ENCODE measurements at regions not wholly inside any gene's neighbourhood (a gene's known extent, or its start where the extent isn't known, plus 50 kb on each side); places are given as distances from the start of the nearest gene placed in this dataset.

DNA sequence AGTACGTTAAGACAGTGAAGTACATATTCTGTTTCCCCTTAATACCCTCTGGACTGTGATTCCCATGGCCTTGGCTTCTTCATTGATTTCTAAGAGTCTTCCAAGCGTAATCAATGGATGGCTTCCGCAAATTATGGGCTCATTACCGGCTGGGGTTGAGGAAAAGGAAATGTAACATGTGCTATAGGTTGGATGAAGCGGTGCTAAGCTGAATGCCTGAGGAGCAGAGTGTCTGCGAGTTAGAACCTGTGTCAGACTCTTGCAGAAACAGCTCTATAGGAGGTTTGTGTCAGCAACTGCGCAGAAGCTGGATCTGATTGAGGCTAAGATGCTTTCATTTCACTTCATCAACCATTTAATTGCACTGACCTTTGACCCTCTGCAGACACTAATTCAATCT, 114.3 kb upstream of the CDH18 start:
- peak; percentile 9 for DNase-seq

DNA sequence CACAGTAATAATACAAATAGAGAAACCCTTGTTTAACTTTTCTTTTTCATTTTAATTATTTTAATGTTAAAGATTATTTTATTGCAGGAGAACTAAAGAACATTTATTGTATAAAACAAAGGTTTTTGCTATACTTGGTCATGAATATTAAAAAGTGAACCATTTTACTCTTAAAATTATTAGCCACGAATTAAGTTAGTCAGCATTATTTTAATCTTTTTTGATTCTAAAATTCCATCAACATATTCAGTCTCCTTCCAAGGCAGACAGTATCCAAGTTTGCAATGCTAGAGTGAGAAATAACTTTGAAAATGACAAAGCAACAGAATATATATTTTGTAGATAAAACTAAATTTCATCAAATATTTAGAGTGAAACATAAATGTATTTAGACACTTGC, 110.7 kb upstream of the CDH18 start:
- DNase-seq, result no peak

DNA sequence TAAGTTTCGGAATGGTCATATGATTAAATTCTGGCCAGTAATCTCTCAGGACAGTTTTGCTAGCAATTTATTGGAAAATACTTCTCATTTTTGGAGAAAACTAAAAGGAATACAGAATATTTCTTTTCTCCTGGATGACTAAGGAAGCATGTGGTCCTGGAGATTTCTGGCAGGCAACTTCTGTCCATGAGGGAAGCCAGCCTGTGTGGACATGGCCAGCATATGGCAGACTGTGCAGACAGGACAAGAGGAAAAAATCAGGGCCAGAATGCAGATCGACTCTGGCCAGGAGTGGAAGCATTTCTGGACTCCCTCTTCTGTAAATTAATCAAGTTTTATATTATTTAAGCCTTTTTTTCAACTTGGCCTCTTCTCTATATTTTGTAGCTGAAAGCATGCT, 100.4 kb upstream of the CDH18 start:
- DNase-seq, result no peak

DNA sequence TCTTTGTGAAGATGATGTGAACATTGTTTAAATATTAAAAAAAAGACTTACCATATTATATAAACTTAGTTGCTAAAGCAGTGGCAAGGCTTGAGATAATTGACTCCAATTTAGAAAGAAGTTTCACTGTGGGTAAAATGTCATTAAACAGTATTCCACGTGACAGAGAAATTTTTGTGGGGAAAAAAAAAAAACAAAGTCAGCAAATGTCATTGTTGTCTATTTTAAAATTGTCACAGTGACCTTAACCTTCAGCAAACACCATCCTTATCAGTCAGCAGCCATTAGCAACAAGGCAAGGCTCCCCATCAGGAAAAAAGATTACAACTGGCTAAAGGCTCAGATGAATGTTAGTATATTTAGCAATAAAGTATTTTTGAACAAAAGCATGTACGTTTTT, 99.3 kb upstream of the CDH18 start:
- no peak for DNase-seq

DNA sequence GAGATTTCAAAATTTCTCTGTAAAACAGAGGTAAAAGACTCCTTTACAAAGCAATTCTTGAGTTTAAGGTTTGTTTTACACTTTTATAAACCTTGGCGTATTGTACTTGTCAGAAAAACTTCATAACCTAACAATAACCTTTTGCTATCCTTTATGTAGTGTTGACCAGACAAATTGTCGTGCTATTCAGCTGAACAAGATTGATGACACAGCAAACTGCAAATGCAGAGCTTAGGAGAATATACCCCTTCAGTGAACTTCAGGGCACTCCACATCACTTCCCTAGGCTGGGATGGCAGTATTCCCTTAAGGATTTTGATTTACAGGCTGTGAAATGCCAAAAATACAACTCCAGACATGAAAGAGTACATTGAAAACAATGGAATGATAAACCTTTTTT, 89.2 kb upstream of the CDH18 start:
- no peak for DNase-seq

DNA sequence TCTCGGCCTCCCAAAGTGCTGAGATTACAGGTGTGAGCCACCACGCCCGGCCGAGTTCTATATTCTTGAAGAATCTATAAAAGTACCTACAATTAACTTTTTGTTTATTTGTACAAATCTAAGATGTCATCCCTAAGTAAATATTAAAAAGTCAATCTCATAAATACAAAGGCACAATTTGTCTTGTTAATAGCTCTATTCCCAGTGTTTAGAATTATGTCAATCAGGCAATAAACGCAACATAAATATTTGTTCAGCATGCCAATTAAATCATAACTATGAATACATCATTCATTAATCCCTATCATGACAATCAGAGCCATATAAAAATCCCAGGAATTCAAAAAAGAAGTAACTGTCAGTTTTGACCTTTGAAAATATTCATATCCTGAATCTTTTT, 68.9 kb upstream of the CDH18 start:
- no peak for DNase-seq

DNA sequence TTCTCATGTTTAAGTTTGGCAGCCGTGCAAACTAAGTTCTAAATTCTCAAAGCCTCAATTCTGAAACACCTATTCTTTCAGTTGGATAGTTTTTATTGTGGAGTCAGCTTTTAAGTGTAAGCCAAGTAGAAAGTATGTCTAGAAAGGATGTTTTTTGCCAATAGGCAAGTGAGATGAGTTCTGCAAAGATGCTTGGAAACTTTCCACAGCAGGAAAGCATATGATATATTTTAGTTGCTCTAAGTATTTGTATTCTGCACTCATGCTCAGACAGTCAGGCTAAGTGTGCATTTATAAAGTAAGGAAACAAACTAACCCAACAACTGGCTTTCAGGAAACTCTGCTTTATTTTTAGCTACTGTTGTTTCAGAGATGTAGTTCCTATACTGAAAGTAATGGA, 67.3 kb upstream of the CDH18 start:
- DNase-seq, result no peak

DNA sequence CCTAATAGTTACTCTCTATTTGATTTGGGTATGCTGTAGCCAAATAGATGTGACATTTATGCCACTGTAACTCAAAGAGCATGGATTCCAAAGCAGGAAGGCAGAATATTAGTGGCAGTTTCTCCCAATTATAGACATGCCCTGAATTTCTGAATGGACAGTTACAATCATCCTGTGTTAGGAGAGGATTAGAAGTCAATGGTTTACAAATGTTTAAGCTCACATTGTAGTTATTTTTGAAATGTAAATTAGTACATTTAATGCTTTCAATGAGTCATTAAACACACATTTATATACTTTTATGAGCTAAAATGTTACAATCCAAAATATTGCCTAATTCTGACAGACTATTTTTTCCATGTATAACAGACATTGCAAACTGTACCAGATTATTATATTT, 62.3 kb upstream of the CDH18 start:
- no peak for DNase-seq

DNA sequence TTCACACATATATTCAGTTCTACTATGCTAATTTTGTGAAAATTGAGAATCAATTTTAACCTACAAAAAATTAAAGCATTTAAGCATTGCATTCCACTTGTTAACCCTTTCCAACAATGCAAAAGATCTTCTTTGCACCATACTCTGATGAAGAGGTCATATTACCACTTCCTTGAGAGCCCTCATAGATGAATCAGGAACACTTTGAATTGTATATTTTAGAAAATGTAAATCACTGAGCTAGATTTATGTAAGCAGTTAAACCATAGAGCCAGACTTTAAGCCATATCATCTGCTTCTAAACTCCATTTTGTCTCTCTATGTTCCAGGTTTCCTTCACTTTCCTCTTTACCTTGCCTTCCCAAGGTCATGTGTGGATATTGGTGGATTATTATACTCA, 56.5 kb upstream of the CDH18 start:
- no peak for DNase-seq

DNA sequence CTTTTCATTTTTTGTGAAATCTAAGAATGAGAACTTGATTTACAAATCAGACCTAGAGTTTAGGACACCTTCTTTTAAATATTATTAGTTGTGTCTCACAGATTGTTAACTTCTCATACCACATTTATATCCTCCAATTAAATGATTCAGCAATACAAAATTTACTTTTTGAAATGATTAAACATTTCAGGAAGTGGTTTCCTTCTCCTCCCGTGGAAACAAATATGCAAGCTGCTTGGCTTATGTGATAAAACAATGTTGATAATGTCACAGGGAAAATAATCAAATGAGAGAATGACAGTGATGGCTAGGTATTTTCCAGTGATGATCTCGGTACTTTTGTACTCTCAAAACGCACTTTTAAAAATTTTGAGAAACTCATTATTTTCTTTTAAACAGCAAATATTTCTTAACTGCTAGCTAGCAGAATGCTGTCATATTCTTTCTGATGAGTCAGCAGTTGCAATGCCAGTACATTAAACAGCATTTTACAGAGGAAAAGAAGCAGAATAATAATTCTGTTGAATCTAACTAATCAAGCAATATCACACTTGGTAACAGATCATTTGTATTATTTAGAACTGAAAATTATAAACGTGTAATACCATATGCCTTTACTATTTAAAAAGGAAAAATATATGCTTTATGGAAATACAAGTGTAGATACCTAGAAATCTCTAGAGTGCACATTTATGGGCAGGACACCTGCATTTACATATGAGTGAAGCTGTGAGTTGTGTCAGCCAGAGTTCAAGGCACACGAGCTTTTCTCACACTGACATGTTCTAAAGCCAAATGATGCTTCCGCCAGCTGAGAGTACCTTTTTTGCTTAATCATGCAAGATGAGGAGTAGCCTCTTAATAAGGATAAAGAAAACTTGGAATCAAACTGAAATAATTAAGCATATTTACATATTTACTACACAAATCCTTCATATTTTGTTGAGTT, 53.6 kb upstream of the CDH18 start:
- DNase-seq, result no peak

DNA sequence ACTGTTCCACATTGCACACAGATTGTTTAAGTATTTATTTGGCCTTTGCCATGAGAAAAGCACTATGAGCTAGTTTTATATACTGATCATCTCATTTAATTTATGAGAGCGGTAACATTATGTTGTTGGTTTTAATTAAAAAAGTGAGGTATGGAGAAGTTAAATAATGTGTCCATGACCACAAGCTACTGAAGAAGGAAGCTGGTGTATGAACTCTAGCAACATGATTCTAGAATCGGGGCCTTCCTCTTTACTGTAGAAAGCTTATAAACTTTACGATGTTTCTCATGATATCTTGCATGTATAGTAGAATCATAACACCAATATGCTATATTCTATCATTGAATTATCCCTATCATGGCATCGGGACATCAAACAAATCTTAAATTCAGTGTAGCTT, 52.9 kb upstream of the CDH18 start:
- no peak for DNase-seq

Data from NCI-H82 (cell line).